HepG2 (cell line): ENCODE measurements at regions not wholly inside any gene's neighbourhood (a gene's known extent, or its start where the extent isn't known, plus 50 kb on each side); places are given as distances from the start of the nearest gene placed in this dataset.

Source experiments
- ATAC-seq: fragments of 200-7000 bp; cut with Tn5 transposase; 3 replicates; pipeline ENCODE4 v1.9.1; 2020; ENCODE audit warnings: mild to moderate bottlenecking, moderate library complexity
- BruUV-seq: library from RNA; stranded (reverse); fragments of 400-500 nt; replicated peaks from 2 replicates; lab custom pipeline; 2021; lab: Mats Ljungman, UMichigan
- CTCF ChIA-PET: fragments of 300-600 bp; formaldehyde crosslinking; extraction: SDS; loops from one replicate; lab custom pipeline; 2021; ENCODE audit warnings: low total read pairs, inconsistent platforms, low intra/inter-chr PET ratio; lab: Yijun Ruan, JAX
- POLR2A ChIA-PET: fragments of 350-600 bp; sonication (Branson Sonifier 250); formaldehyde crosslinking; loops from one replicate; lab custom pipeline; 2020; ENCODE audit warnings: antibody characterized with exemption, inconsistent platforms; lab: Yijun Ruan, JAX
- DNase-seq: peaks from one replicate; pipeline ENCODE4 v3.0.0-alpha.2; 2015; ENCODE audit warnings: low spot score
- FAIRE-seq: peaks from 3 replicates; lab custom pipeline; 2011; peaks lifted over from hg19 to GRCh38; lab: Jason Lieb, UNC
- H2AFZ ChIP-seq: one replicate; pipeline ENCODE4 v1.6.1; 2011; ENCODE audit warnings: low read length, inconsistent platforms
- H3K27ac ChIP-seq: fragments of 300-600 bp; 3 replicates; pipeline ENCODE4 v1.8.0; 2011; ENCODE audit warnings: mixed run types, mild to moderate bottlenecking, mixed read lengths, low read length, inconsistent platforms; ENCODE audit not compliant: insufficient read depth; ENCODE audit errors: extremely low read length
- H3K27me3 ChIP-seq, 2 experiments: fragments of 200-600 bp in 1 of 2; 2 replicates in 1 of 2; 3 replicates in 1 of 2; pipeline versions ENCODE4 v1.6.0 to v1.8.0; 2011; ENCODE audit warnings: low read length in 2 of 2, mild to moderate bottlenecking in 2 of 2, moderate library complexity in 2 of 2, inconsistent platforms in 1 of 2; ENCODE audit not compliant: insufficient read depth in 2 of 2, control insufficient read depth in 1 of 2
- H3K36me3 ChIP-seq, 2 experiments: fragments of 200-600 bp in 1 of 2; replicated peaks in 1 of 2; 2 replicates in 1 of 2; 3 replicates in 1 of 2; pipeline versions ENCODE4 v1.5.1 to v1.8.0; 2011; ENCODE audit warnings: low read length in 2 of 2, inconsistent platforms in 1 of 2; ENCODE audit not compliant: insufficient read depth in 2 of 2, control insufficient read depth in 1 of 2
- H3K4me1 ChIP-seq: 2 replicates; pipeline ENCODE4 v1.5.1; 2012; ENCODE audit warnings: low read length, inconsistent platforms; ENCODE audit not compliant: insufficient read depth
- H3K4me2 ChIP-seq: 2 replicates; pipeline ENCODE4 v1.6.0; 2011; ENCODE audit warnings: low read depth, low read length, inconsistent platforms
- H3K4me3 ChIP-seq, 3 experiments: fragments of 200-600 bp in 1 of 3; sonication (generic), shearing (Covaris generic) in 1 of 3; replicated peaks in 1 of 3; 2 replicates each; pipeline ENCODE4 v1.5.1; 2011 to 2016; ENCODE audit warnings: low read length in 3 of 3, inconsistent platforms in 2 of 3, low read depth in 2 of 3, mild to moderate bottlenecking in 2 of 3, control low read depth in 1 of 3, mixed read lengths in 1 of 3; ENCODE audit not compliant: insufficient read depth in 1 of 3
- H3K79me2 ChIP-seq: one replicate; pipeline ENCODE4 v1.6.1; 2011; ENCODE audit warnings: low read length, inconsistent platforms; ENCODE audit not compliant: insufficient read depth
- H3K9ac ChIP-seq: 2 replicates; pipeline ENCODE4 v1.6.0; 2011; ENCODE audit warnings: mild to moderate bottlenecking, low read depth, low read length, inconsistent platforms; ENCODE audit not compliant: insufficient read depth
- H3K9me3 ChIP-seq: 2 replicates; pipeline ENCODE4 v1.5.1; 2012; ENCODE audit warnings: mild to moderate bottlenecking, low read length
- H4K20me1 ChIP-seq: 2 replicates; pipeline ENCODE4 v1.6.0; 2011; ENCODE audit warnings: inconsistent platforms, mild to moderate bottlenecking, low read length, moderate library complexity; ENCODE audit not compliant: insufficient read depth
- ATF7 ChIP-seq, 2 experiments: fragments of 450-650 bp in 1 of 2; sonication (generic) in 1 of 2; formaldehyde crosslinking in 1 of 2; IDR thresholded peaks; 2 replicates each; pipeline versions ENCODE4 v1.4.0 to v1.6.1; 2016 to 2020; ENCODE audit warnings: antibody characterized with exemption in 1 of 2, mild to moderate bottlenecking in 1 of 2, missing genetic modification reagents in 1 of 2
- CREB1 ChIP-seq, 2 experiments: fragments of 450-650 bp in 1 of 2; IDR thresholded peaks; 2 replicates each; pipeline ENCODE4 v1.6.1; 2016 to 2017; ENCODE audit warnings: control low read depth in 1 of 2, mild to moderate bottlenecking in 1 of 2, missing compliant biosample characterization in 1 of 2, missing genetic modification characterization in 1 of 2
- JUND ChIP-seq: sonication (generic); formaldehyde crosslinking; IDR thresholded peaks from 2 replicates; pipeline ENCODE4 v1.8.0; 2022; ENCODE audit warnings: mild to moderate bottlenecking, missing genetic modification reagents
- KLF6 ChIP-seq: IDR thresholded peaks from 2 replicates; pipeline ENCODE4 v1.8.0; 2016; ENCODE audit warnings: missing biosample characterization, missing genetic modification reagents
- NR1H2 ChIP-seq: sonication (generic); formaldehyde crosslinking; IDR thresholded peaks from 2 replicates; pipeline ENCODE4 v1.8.1; 2022; ENCODE audit warnings: low read depth, missing genetic modification reagents, borderline replicate concordance
- SUZ12 ChIP-seq: fragments of 150-350 bp; IDR thresholded peaks from 2 replicates; pipeline ENCODE4 v1.6.1; 2014; ENCODE audit warnings: low read depth, low read length
- WGBS: methylation state at CpG from one replicate; pipeline ENCODE4 v1.1.6; 2017; ENCODE audit warnings: low lambda C conversion rate; 5-methylcytosine and 5-hydroxymethylcytosine counted together
- in situ Hi-C: cut with HindIII; loops from 2 replicates; pipeline ENCODE4 v1.10.0; 2017; ENCODE audit warnings: low pct_unique_long_range_greater_than_20kb; ENCODE audit not compliant: extremely low pct_ligation_motif_present
- intact Hi-C: fragments of 100-400 bp; cut with micrococcal nuclease; formaldehyde crosslinking; loops from one replicate; pipeline ENCODE4 v1.10.0; 2022; ENCODE audit not compliant: unreplicated experiment
- TF ChIP-seq, protein P1 (sequence below): sonication (generic); formaldehyde crosslinking; IDR thresholded peaks from 2 replicates; pipeline ENCODE4 v1.5.0; 2020; ENCODE audit warnings: missing genetic modification reagents, mild to moderate bottlenecking, borderline replicate concordance

- Histone ChIP-seq H3K4me1 (no peaks in the 10 kb centered on the region), H4K20me1 (no peaks in the 10 kb centered on the region), H3K27me3 (no peaks in the 10 kb centered on the region; a peak in 2 of 5 replicates), H3K36me3 (no peaks in the 10 kb centered on the region), H3K9me3 (no peaks in the 10 kb centered on the region), H3K4me3 (no peak overlapping the region), H3K9ac (no peak overlapping the region), H2AFZ (no peak overlapping the region), H3K4me2 (no peak overlapping the region), H3K27ac (no peak overlapping the region), H3K79me2 (no peaks in the 10 kb centered on the region)
- peak; percentile 67 for TF ChIP-seq ATF7 (IDR thresholded peaks at IDR 0.05)
- no peak for TF ChIP-seq ATF7 (CRISPR knock-in tag; IDR thresholded peaks at IDR 0.05)
- TF ChIP-seq, protein P1, sequence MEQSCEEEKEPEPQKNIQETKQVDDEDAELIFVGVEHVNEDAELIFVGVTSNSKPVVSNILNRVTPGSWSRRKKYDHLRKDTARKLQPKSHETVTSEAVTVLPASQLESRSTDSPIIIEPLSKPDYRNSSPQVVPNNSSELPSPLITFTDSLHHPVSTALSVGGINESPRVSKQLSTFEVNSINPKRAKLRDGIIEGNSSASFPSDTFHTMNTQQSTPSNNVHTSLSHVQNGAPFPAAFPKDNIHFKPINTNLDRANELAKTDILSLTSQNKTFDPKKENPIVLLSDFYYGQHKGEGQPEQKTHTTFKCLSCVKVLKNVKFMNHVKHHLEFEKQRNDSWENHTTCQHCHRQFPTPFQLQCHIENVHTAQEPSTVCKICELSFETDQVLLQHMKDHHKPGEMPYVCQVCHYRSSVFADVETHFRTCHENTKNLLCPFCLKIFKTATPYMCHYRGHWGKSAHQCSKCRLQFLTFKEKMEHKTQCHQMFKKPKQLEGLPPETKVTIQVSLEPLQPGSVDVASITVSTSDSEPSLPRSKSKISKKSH (CRISPR knock-in tag), result no peak
- peak; percentile 91 for TF ChIP-seq CREB1 (IDR thresholded peaks at IDR 0.05)
- no peak for TF ChIP-seq CREB1 (CRISPR knock-in tag; IDR thresholded peaks at IDR 0.05)
- DNase-seq (no peak), ATAC-seq (no peak), FAIRE-seq (no peak)
- intact Hi-C loops (no loop called here), in situ Hi-C loops (no loop called here)
- ChIA-PET POLR2A (no interaction called here), CTCF (no interaction called here)
- 11% methylated on average over 4 of the region's 4 CpGs for WGBS
- no TSS peak for BruUV-seq
Observed at GRCh38 chr4:17285747-17286146, 226.1 kb downstream of the QDPR start.

- intact Hi-C loops, result no loop called here
- POLR2A ChIA-PET, result no interaction called here
- TF ChIP-seq SUZ12 (no peak), JUND (no peak), NR1H2 (no peak), KLF6 (CRISPR knock-in tag) (no peak)
- TF ChIP-seq, all 625 proteins: peak for 0
- no peaks in the 10 kb centered on the region for H3K79me2 ChIP-seq
- ATAC-seq (no peak), FAIRE-seq (no peak), DNase-seq (no peak)
- H3K4me1 ChIP-seq, result no peaks in the 10 kb centered on the region
- no peaks in the 10 kb centered on the region; a peak in 2 of 5 replicates for H3K27me3 ChIP-seq
- H4K20me1 ChIP-seq, result no peaks in the 10 kb centered on the region
- CTCF ChIA-PET, result no interaction called here
- H3K36me3 ChIP-seq, result no peaks in the 10 kb centered on the region
- no peak overlapping the region for H2AFZ ChIP-seq
- no peak overlapping the region for H3K9ac ChIP-seq
- no peaks in the 10 kb centered on the region for H3K9me3 ChIP-seq
- 36% methylated on average over 5 of the region's 5 CpGs for WGBS
- no peak overlapping the region for H3K4me2 ChIP-seq
- BruUV-seq, result no TSS peak
- in situ Hi-C loops, result no loop called here
- H3K27ac ChIP-seq, result no peak overlapping the region
- H3K4me3 ChIP-seq, result no peak overlapping the region
Observed at GRCh38 chr4:17284323-17285175, 227.3 kb downstream of the QDPR start.
